ENCODE measurements at regions not wholly inside any gene's neighbourhood (a gene's known extent, or its start where the extent isn't known, plus 50 kb on each side); places are given as distances from the start of the nearest gene placed in this dataset.

DNA sequence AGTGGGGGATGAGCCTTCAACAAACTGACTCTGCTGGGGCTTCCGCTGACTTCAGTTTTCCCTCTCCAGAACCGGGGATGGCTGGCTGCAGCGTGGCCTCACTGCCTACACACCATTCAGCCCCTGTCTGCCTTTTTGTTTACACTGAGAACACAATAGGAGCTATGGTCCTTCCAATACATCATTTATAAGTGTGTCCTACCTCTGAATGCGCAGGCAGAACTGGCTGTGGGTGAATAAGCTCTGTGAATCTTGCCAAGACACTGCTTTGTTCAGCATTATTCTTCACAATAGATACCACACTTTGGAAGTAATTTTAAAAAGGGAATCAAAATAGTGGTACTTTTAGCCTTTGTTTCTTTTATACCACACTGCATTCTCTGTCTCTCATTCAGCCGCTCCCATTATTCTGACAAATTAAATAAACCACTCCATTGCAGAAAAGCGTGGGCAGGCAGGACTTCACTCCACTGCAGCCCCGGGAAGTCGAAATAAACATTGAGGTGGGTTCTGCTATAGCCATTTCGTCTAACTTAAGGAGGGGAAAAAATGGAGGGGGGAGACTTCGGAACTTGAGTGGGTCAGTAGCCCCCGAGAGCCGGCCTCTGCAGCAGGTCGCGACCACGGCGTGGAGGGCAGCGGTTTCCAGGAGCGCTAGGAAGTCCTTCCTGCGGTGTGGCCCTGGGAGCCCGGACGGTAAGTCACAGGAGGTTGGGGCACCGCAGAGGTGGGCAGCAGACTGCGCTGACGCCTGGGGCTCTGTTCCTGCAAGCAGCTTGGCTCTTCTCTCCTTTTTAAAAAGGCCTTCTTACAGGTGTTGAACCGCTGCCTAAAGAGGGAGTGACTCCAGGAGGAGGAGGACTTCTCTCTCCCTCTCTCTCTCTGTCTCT, 94.8 kb upstream of the SOX1 start:
- DNase-seq, result no peak

DNA sequence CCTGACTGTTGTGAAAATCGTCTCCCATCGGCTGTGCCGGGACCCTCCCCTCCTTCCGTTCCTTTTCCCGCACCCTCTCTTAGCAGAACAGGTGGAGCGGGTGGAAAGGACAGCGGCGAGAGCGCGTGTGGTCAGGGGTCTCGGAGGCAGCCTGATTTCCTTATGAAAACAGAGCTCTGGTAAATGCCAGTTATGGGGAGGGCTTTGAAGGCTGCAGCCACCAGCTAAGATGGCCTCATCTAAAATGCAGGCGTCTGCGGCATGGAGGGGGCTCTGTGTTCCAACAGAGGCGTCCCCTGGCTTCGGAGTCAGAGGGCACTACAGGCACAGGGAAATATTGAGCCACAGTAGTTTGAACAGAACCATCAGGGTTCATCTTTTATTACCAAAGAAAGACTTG, 93.8 kb upstream of the SOX1 start:
- no peak for DNase-seq

DNA sequence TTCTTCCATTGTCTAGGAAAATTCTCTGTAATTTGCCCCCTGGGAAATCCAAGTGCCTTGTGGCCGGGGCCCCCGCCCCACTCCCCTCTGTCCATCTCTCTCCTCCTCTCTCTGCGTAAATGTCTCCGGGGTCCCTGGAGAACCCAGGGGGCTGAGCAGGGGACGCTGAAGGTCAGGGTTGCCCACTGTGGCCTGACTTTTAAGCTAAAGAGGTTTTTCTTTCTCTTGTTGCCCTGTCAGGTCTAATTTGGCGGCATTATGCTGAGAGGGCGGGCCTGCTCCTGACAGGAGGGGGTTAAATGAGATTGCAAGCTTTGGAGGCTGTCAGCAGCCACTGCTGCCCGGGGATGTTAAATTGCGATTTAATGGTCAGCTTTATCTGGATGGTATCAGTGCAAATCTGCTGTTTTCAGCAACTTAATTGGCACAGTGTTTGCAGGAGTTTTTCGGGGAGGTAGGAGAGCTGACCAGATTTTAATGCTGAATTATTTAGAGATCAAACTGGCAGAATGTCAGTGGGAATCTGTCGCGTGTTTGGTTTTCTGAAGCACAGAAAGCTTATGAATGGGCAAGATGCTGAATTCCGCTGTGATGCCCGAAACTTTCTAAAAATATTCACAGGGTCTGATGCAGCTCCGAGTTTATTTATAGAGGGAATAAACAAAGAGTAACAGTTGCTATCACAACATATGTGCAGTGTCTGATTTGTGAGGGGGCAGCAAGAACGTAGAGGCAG, 93.2 kb upstream of the SOX1 start:
- no peak for DNase-seq

DNA sequence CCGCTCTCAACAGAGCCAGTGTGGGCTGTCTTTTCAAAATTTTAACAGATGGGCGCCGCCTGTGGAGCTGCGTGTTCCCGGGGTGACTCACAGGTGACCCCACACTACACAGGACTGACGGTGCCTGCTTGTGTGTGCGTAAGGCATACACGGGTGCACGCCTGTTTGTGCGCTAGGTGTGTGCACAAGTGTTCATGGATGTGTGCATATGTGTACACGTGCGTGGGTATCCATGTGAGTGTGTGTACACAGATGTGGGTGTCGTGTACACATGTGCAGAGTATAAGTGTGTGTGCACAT, 92.7 kb upstream of the SOX1 start:
- DNase-seq, result no peak

DNA sequence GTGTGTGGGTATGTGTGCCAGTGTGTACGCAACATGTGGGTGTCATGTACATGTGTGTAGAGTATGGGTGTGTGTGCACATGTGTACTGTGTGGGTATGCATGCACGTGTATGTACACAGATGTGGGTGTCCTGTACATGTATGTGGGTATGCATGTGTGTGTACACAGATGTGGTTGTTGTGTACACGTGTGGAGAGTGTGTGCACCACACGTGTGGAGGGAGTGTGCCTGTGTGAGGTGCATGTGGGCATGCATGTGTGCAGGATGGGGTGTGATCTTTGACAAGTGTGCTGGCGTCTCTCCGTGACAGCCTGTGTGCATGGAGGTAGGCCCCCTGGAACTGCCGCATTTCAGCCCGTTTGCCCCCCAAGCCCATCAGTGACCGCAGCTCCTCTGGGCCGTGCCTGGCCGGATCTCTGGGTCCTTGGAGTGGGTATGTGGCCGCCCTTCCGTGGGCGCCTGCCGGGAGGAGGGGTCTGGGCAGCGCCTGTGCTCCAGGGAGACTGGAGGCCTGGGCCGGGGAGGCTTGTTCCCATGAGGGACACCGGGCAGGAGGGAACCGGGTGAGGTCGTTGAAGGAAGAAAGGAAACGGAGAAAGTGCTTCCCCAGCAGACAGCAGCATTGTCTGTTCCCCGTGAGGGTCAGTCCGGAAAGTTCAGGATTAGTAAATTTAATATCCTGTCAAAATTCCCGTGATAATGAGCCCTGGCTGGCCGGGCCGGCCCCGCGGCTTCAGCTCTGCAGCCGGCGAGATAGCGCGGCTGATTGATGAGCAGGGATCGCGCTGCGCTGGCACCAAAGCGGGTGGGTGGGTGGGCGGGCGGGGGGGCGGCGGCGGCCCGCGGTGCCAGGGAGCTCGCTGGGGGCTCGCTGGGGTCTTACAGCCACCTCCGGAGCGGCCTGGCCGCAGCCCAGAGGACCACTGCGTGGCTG, 91.1 kb upstream of the SOX1 start:
- no peak for DNase-seq

DNA sequence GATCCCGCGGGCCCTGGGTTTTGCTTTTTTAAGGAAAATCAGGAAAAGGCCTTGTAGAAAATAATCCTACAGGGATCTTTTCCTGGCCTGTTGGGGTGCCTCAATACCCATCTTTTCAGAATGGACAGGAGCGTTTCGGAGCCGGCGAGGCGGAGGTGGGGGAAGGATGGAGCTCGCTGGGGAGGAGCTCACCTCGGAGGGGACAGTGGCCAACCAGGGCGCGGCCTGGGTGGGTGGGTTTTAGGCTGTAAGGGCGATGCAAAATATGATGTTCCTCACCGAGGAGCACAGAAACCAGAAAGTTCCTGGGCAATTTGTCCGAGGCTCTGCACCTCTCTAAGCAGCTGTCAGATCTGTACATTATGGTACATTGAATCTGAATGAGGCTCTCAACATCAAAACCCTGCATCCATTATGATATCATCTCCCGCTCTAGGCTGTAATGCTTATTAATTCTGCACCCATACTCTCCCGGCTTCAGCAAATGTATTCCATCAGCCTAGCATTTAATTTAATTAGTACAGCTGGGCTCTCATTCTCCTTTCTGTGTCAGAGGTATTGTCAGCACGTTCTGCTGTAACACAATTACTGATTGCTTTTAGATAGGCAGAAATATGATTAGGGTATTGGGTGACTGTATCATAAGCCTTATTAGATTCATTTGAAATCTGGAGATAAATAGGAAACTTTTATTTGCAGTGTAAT, 90.3 kb upstream of the SOX1 start:
- no peak for DNase-seq

DNA sequence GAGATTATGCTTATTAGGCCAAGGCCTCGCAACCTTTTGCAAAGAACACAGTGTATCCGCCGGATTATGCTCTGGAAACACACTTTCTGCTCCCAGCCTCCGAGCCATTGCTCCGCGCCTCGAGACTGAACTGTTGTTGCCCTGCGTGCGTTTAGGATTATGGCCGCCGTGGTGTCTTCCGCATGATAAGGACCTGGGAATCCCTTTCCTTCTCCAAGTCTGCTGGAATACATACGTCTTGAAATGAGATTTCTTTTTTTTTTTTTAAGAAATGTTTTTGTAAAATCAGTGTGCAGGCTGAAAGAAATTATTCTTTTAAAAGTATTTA, 89.8 kb upstream of the SOX1 start:
- DNase-seq, result no peak

DNA sequence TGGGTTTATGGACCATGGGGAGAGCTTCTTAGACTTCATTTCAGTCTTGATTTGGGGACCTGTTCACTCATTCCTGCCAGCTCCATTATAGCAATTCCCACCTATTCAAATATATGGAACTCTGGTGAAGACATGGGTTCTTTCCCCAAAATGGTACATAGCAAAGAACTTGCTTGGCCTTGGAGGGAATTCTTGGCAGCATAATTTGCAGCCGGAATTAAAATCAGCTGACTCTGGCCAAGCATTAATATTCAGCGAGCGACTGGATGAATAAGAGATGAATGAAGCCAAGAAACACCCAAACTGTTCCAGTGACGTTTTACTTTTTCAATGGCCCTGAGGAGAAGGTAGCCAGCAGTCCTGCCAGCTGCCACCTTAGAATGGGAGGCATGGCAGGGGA, 88.4 kb upstream of the SOX1 start:
- DNase-seq, result no peak

DNA sequence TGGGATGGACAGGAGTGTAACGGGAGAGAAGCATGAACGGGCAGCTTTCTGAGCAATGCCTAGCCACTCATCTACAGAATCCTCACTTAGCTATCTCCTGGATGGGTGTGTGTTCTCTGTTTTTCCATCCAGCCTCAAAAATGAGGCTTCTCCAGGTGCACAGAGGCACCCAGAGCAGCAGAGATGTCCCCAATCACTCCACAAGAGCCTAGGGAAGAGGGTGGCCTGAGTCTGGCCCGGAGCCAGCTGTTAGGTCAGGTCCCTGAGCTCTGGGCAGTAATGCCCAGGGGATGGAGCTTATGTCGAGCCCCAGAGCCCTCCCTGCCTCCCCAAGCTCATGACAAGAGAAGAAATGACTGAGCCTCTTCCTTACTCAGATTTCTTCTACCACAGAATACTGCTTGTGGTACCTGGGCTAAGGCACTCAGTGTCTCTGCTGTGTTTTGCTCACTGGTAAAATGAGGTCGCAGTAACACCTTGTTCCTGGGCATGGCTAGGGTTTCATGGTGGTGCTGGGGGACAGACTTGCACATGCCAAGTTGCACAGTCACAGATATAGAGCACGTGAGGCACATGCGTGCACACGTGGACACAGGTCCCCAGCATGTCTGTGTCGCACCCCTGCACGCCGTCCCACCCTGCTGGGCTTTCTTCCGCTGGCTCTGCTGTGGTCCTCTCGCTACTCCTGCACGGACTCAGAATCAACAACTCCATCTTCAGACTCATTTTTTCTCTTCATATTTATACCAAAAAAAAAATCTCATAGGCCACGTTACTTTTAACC, 86.6 kb upstream of the SOX1 start:
- no peak for DNase-seq

DNA sequence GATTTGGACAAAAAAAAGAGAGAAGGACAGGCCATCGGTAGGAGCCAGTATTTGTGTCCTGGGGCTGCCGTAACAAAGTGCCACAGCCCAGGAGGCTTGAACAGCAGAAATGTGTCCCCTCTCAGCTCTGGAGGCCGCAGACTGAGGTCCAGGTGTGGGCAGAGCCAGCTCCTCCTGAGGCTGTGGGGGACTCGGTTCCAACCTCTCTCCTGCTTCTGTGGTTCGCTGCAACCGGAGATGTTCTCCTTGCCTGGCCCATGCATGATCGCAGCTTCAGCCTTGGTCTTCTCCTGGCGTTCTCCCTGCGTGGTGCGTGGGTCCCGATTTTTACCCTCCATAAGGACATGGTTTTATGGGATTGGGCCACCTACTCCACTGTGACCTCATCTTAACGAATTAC, 85.9 kb upstream of the SOX1 start:
- no peak for DNase-seq

DNA sequence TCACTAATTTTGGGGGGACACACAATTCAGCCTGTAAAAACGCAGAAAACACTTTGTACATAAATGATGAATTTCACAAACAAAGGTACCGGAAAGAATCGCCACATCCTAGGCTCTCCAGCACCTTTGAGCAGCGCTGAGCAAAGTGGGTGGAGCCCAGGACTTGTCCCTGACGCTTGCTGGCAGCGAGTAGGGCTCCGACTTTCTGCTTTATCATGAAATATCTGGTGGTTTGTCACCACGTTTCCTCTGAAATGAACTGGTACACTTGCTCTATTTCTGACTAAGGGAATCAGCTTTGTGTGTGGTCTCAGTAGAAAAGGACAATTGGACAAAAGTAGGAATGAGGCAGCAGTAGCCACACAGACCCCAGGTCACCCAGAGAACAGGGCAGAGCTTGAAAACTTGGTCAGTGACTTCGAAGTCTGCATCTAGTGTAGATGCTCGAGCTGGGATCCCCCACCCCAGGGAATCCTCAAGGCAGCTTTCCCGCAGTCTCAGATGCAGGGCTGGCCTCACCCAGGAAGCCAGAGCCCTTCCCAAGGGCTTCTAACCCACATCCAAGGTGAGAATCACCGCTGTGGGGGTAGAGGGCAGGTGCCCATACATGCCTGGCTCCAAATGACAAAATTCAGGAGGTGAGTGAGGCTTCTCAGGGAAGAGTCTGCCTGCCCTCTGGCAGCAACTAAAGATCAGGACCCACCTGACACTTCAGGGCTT, 85.3 kb upstream of the SOX1 start:
- no peak for DNase-seq

DNA sequence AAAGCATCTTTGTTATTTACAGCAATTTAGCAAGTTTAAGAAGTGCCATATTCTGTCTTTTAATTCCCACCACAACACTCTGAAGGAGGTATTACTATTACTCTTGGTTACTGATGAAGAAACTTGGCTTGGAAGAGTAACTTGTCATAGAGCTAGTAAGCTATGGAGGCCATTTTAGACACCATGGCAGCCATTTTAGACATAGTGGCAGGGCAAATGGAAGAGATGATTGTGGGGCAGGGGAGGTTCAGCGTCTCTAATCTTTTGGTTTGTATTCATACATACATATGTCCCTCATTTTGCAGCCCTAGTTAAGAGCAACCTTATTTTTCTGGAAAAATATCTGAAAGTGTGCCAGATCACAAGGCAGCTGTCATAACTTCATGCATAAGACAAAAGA, 82.6 kb upstream of the SOX1 start:
- no peak for DNase-seq

DNA sequence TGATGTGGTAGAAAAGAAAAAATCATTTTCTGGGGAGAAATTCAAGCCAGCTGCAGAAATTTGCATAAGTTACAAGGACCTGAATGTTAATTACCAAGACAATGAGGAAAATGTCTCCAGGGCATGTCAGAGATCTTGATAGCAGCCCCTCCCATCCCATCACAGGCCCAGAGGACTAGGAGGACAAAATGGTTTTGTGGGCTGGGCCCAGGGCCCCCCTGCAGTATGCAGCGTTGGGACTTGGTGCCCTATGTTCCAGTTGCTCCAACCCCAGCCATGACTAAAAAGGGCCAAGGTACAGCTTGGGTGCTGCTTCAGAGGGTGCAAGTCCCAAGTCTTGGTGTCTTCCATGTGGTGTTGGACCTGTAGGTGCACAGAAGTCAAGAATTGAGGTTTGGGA, 76.6 kb upstream of the SOX1 start:
- no peak for DNase-seq

DNA sequence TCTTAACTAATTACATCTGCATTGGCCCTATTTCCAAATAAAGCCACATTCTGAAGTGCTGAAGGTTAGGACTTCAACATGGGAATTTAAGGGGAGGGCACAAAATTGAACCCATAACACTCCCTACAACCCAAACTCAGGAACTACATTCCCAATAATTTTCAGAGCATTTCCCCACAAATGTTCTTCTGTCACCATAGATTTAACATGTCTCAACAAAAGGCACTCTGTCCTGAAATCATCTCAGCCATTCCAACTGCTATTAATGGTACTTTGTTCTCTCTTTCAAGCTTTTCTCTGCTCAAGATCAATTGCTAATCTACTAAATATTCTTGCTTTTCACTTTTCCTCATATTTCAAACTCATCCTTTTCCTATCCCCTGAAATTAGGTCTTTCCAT, 74.0 kb upstream of the SOX1 start:
- DNase-seq, result no peak

DNA sequence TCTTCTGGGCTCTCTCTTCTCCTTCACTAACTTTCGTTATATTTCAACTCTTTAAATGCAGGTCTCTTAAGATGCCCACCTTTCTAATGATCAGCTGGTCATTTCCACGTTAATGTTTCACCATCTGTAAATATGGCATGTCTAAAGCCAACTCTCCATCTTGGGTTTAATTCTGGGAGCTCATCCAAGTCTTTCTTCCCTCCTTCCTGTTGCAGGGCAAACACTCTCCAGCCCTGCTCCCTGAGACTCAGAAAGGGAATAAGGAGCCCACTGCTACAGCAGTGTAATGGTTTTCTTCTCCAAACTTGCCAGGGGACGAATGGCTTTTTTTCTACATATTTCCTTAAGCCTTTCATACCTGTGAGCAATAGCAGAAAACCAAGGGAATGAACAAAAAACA, 73.3 kb upstream of the SOX1 start:
- DNase-seq, result no peak

DNA sequence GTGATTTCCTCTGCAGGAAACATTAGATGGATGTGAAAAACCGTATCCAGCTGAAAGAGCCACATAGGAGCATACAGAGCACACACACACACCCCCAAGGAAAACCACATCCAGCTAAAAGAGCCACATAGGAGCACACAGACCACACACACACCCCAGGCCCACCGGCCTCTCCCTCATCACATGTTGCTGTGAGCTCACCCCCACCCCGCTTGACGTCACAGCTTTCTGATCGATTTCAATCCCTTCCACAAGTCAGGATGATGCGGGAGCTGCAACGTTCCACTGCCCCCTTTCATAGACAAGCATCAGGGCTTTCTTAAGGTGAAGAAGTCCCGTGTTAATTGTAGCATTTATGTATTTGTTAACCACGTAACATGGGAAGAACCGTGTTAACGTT, 72.4 kb upstream of the SOX1 start:
- DNase-seq, result no peak

DNA sequence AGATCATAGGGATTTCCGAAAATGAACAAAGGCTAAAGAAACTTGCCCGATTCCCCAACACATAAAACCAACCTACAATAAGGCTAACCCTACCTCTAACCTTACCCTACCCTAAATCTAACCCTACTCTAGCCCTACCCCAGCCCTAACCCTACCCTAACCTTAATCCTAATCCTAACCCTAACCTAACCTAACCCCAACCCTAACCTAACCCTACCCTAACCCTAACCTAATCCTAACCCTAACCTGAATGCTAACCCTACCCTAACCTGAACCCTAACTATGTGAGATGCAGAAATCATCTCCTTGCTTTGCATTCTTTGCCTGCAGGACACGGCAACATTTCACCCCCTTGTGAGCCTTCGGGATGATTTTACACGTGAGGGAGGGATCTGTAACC, 67.6 kb upstream of the SOX1 start:
- no peak for DNase-seq

DNA sequence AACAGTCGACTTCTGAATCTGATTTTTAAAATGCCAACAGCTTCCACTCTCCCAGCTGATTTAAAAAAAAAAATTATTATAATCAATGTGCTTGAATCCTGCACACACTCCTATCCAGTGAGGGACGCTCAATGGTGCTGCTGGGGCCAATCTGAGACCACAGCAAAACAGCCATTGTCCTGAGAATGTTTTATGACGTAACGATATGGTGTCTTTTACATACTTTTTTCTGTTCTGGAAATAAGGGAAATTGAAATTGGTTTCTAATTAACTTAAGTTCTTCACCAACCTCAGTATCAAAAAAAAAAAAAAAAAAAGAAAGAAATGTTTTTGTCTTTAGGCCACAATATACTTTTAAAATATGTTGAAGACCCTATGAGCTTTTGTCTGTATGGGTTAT, 66.1 kb upstream of the SOX1 start:
- no peak for DNase-seq

DNA sequence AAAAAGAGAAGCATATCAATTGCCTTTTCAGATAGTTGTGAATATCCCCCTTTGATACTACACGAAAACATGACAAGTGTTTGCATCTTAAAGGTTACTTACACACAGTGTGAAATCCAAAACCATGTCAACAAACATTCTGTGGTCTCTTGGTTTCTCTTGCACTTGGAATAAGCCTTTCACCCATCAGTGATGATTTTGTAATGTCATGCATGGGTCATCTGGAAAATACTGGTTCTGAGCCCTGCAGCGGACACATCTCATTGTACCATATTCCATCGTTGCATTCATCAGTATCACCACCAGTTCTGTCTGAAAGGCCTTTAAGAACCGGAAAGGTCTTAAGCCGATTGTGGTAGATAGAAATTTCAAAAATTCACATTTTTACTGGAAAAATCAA, 65.4 kb upstream of the SOX1 start:
- DNase-seq, result no peak

DNA sequence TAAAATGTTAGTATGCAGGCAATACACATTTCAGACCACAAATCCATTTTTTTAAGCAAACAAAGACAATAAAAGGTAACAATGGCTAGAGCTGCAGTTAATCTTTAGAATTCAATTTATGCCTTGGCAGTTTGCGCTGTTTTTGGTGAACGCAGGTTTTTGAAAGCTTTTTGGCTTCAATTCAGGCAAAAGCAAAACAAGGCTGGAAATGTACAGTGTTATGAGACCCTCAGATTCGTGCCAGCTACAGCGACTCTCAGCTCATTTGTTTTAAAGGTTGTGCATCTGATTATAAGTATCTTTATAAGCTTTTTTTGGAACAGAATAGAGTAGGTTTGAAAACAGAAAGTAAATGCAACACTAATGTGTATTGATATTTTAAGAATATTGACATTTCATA, 63.6 kb upstream of the SOX1 start:
- DNase-seq, result no peak

DNA sequence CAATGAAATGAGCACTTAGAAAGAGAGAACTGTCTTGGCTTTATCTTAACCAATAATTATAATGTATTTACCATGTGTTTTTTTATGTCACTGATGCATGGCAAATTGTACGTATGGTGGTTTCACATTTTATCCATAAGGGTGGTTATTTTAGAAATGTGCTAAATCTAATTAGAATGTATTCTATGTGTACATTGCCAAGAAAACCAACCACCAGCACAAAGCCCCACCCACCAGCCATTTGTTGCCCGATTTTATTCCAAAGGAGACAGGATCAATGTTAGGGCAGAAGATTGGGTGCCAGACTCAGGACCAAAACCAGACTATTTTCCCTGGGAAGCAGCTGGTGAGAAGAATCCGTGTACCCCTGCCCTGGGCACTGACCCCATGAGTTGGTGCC, 63.0 kb upstream of the SOX1 start:
- no peak for DNase-seq

DNA sequence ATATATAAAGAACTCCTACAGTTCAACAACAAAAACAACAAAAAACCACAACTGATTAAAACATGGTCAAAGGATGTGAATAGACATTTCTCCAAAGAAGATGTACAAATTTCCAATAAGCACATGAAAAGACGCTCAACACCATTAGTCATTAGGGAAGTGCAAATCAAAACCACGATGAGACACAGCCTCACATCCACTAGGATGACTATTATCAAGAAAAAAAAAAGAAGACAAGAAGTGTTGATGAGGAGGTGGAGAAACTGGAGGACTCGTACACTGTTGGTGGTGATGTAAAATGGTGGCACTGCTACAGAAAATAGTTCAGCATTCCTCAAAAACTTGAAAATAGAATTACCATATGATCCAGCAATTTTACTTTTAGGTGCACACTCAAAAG, 61.0 kb upstream of the SOX1 start:
- DNase-seq, result no peak
